ENCODE measurements at regions not wholly inside any gene's neighbourhood (a gene's known extent, or its start where the extent isn't known, plus 50 kb on each side); places are given as distances from the start of the nearest gene placed in this dataset.

DNA sequence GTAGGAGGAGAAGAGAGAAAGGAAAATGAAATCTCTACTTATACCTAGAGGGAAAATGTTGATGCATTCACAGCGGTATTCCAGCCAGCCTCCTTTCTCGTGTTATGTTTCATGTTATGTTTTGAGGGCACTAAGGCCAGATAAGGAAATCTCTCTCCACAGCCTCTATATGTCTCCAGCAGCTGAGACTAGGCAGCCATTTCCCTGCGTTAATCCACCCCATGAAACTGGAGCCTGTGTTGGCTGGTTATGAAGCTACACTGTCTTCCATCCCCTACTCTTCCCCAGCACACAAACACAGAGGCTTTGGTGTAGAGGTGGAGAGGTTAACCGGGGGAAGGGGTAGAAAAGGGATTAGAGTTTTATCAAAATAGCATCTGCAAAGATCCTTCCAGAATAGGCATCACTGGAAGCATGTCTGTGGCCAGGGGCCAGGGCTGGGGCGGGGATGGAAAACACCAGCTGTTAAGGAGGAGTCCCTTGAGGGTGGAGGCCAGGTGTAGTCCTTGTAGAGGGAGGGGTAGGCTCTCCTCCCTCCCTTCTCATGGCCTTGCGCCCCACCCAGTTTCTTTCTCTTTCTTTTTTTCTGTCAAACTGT lies 100.9 kb upstream of the TNP1 start:
- no peak overlapping the region for H3K4me3 ChIP-seq (ENCODE audit: low read depth in 1 of 2, low read length in 2 of 2)
- no peaks in the 10 kb centered on the region for H3K27me3 ChIP-seq (ENCODE audit: control insufficient read depth in 1 of 2, insufficient read depth in 2 of 2, low read length in 2 of 2)
- WGBS, 2 donors, result 83 to 87% methylated on average over 5 to 6 of the region's 6 CpGs
- no peak overlapping the region for H3K27ac ChIP-seq (ENCODE audit: low read depth in 2 of 2, low read length in 1 of 2)
- H3K9me3 ChIP-seq (ENCODE audit: control insufficient read depth in 2 of 2, insufficient read depth in 1 of 2, low read depth in 1 of 2, low read length in 1 of 2), result no peaks in the 10 kb centered on the region
- H3K4me1 ChIP-seq (ENCODE audit: control insufficient read depth in 2 of 2, insufficient read depth in 2 of 2, low read length in 1 of 2), result no peaks in the 10 kb centered on the region
- H3K36me3 ChIP-seq (ENCODE audit: control insufficient read depth in 2 of 2, insufficient read depth in 2 of 2, low read length in 1 of 2), result no peaks in the 10 kb centered on the region

DNA sequence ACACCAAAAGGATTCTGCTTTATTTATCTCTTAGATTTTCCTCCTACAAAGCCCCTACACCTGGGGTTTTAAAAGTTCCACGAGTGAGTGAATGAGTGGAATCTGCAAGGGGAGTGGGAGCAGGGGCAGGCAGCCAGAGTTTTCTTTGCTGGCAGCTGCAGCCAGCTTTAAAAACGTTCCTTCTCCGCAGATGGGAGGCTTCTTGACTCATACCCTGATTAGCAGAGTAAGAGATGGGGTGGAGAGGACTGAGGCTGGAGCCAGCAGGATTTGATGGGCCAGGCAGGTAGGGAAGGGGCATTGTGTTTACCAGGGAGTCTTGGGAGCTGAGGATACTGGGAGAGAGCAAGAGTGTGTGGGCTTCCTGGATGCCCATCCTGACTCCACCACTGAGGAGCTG lies 99.6 kb upstream of the TNP1 start:
- H3K27ac ChIP-seq (ENCODE audit: low read depth in 2 of 2, low read length in 1 of 2), result no peak overlapping the region
- WGBS, 2 donors, result 26 to 55% methylated on average over 3 of the region's 3 CpGs
- H3K27me3 ChIP-seq (ENCODE audit: control insufficient read depth in 1 of 2, insufficient read depth in 2 of 2, low read length in 2 of 2), result no peaks in the 10 kb centered on the region
- no peak overlapping the region for H3K4me3 ChIP-seq (ENCODE audit: low read depth in 1 of 2, low read length in 2 of 2)
- no peaks in the 10 kb centered on the region for H3K9me3 ChIP-seq (ENCODE audit: control insufficient read depth in 2 of 2, insufficient read depth in 1 of 2, low read depth in 1 of 2, low read length in 1 of 2)
- no peaks in the 10 kb centered on the region for H3K4me1 ChIP-seq (ENCODE audit: control insufficient read depth in 2 of 2, insufficient read depth in 2 of 2, low read length in 1 of 2)
- no peaks in the 10 kb centered on the region for H3K36me3 ChIP-seq (ENCODE audit: control insufficient read depth in 2 of 2, insufficient read depth in 2 of 2, low read length in 1 of 2)

DNA sequence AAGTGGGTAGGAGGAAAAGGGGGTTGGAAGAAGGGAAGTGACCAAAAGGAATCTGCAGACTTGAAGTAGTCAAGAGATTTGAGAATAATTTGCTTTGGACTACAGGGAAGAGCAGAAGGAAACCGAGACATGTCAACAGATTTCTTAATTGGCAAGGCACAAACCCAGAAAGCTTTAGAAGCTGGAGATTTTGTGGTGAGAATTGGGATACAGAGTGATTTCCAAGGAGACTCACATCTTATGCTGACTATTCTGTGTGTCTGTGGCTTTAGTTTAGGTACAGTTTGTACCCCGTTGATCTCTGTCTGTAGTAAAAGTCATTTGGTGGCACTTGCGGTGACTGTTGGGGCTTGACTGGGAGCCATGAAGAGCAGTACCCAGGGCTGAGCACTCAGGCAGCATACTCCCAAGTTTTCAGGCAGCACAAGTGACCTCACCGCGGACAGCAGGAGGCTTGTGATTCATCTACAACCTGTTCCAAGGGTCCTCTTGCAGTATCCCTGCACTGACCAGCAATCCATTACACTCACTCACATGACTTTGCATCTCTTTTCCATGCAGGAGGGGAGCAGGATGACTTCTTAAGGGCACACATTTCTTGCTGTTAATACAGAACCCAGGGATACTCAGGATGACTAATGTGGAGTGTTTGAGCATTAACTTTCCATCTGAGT lies 97.1 kb upstream of the TNP1 start:
- Histone ChIP-seq H3K27ac (ENCODE audit: low read depth in 2 of 2, low read length in 1 of 2) (no peak overlapping the region), H3K36me3 (ENCODE audit: control insufficient read depth in 2 of 2, insufficient read depth in 2 of 2, low read length in 1 of 2) (no peaks in the 10 kb centered on the region), H3K4me3 (ENCODE audit: low read depth in 1 of 2, low read length in 2 of 2) (no peak overlapping the region), H3K9me3 (ENCODE audit: control insufficient read depth in 2 of 2, insufficient read depth in 1 of 2, low read depth in 1 of 2, low read length in 1 of 2) (no peaks in the 10 kb centered on the region), H3K27me3 (ENCODE audit: control insufficient read depth in 1 of 2, insufficient read depth in 2 of 2, low read length in 2 of 2) (no peaks in the 10 kb centered on the region), H3K4me1 (ENCODE audit: control insufficient read depth in 2 of 2, insufficient read depth in 2 of 2, low read length in 1 of 2) (no peaks in the 10 kb centered on the region)
- WGBS, 2 donors, result 91 to 92% methylated on average over 5 of the region's 5 CpGs

DNA sequence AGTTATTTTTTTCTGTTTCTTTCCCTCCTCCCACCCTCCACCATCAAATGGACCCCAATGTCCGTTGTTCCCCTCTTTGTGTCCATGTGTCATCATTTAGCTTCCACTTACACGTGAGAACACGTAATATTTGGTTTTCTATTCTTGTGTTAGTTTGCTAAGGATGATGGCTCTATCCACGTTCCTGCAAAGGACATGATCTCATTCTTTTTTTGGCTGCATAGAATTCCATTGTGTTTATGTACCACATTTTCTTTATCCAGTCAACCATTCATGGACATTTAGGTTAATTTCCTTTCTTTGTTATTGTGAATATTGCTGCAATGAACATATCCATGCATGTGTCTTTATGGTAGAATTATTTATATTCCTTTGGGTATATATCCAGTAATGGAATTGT lies 91.3 kb upstream of the TNP1 start:
- H3K4me3 ChIP-seq (ENCODE audit: low read depth in 1 of 2, low read length in 2 of 2), result no peak overlapping the region
- H3K27me3 ChIP-seq (ENCODE audit: control insufficient read depth in 1 of 2, insufficient read depth in 2 of 2, low read length in 2 of 2), result no peaks in the 10 kb centered on the region
- H3K9me3 ChIP-seq (ENCODE audit: control insufficient read depth in 2 of 2, insufficient read depth in 1 of 2, low read depth in 1 of 2, low read length in 1 of 2), result no peaks in the 10 kb centered on the region
- no peaks in the 10 kb centered on the region for H3K36me3 ChIP-seq (ENCODE audit: control insufficient read depth in 2 of 2, insufficient read depth in 2 of 2, low read length in 1 of 2)
- H3K27ac ChIP-seq (ENCODE audit: low read depth in 2 of 2, low read length in 1 of 2), result no peak overlapping the region
- WGBS, 2 donors, result 67 to 88% methylated on average over 4 of the region's 4 CpGs
- no peaks in the 10 kb centered on the region for H3K4me1 ChIP-seq (ENCODE audit: control insufficient read depth in 2 of 2, insufficient read depth in 2 of 2, low read length in 1 of 2)

DNA sequence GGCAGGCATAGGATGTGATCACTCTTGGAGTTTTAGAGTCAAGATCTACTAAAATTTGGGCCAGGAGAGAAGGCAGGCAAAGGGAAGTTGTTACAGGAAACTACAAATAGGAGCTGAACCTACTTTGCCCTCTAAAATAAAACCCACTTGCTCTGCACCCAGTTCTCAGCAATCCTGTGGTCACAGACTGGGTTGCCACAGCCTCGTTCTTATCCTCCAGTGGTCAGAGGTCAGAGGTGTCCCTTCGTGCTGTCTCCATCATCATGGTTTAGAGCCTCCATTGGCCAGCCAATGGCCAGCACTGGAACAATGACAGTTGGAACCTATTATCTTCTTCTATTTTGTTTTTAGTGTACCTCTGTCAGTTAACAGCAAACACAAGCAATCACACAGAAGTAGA lies 90.7 kb upstream of the TNP1 start:
- 60 to 71% methylated on average over 2 of the region's 2 CpGs for WGBS, 2 donors

DNA sequence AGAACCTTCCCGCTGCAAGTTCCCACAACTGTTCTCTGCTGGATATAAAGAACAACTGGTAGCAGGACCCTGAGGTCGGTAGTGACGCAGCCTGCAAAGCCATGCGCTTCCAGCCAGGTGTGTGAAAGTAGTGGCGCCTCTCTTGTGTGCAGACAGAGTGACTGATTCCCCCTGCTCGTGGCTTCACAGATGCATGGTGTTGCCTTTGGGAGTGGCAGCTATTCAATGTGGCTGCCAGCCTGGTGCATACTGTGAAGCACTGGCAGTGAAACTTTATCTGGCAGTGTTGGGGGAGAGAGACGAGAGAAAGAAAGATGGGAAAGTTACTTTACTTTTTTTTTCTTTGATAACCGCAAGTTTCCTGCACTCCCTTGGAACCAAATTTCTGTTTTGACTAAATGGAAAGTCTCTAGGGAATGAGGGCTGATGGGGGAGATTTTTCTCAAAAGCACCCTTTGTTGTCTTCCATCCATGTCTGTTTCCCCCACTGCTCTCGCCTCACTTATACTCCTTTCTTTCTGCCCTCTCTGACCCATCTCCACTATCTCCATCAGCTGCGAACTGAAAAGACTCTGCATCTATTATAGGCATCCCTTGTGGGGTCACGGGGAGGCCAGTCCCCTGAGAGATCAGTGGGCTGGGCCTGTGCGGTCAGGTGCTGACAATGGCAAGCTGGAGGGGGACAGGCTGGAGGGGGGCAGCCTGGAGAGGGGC lies 90.0 kb upstream of the TNP1 start:
- no peaks in the 10 kb centered on the region for H3K9me3 ChIP-seq (ENCODE audit: control insufficient read depth in 2 of 2, insufficient read depth in 1 of 2, low read depth in 1 of 2, low read length in 1 of 2)
- 76 to 81% methylated on average over 12 of the region's 12 CpGs for WGBS, 2 donors
- no peak overlapping the region for H3K27ac ChIP-seq (ENCODE audit: low read depth in 2 of 2, low read length in 1 of 2)
- H3K4me1 ChIP-seq (ENCODE audit: control insufficient read depth in 2 of 2, insufficient read depth in 2 of 2, low read length in 1 of 2), result no peaks in the 10 kb centered on the region
- H3K27me3 ChIP-seq (ENCODE audit: control insufficient read depth in 1 of 2, insufficient read depth in 2 of 2, low read length in 2 of 2), result no peaks in the 10 kb centered on the region
- no peaks in the 10 kb centered on the region for H3K36me3 ChIP-seq (ENCODE audit: control insufficient read depth in 2 of 2, insufficient read depth in 2 of 2, low read length in 1 of 2)
- no peak overlapping the region for H3K4me3 ChIP-seq (ENCODE audit: low read depth in 1 of 2, low read length in 2 of 2)

More for the DNA sequence above, 90.7 kb upstream of the TNP1 start:
- Histone ChIP-seq H3K27ac (ENCODE audit: low read depth in 2 of 2, low read length in 1 of 2) (no peak overlapping the region), H3K27me3 (ENCODE audit: control insufficient read depth in 1 of 2, insufficient read depth in 2 of 2, low read length in 2 of 2) (no peaks in the 10 kb centered on the region), H3K4me1 (ENCODE audit: control insufficient read depth in 2 of 2, insufficient read depth in 2 of 2, low read length in 1 of 2) (no peaks in the 10 kb centered on the region), H3K36me3 (ENCODE audit: control insufficient read depth in 2 of 2, insufficient read depth in 2 of 2, low read length in 1 of 2) (no peaks in the 10 kb centered on the region), H3K4me3 (ENCODE audit: low read depth in 1 of 2, low read length in 2 of 2) (no peak overlapping the region), H3K9me3 (ENCODE audit: control insufficient read depth in 2 of 2, insufficient read depth in 1 of 2, low read depth in 1 of 2, low read length in 1 of 2) (no peaks in the 10 kb centered on the region)

DNA sequence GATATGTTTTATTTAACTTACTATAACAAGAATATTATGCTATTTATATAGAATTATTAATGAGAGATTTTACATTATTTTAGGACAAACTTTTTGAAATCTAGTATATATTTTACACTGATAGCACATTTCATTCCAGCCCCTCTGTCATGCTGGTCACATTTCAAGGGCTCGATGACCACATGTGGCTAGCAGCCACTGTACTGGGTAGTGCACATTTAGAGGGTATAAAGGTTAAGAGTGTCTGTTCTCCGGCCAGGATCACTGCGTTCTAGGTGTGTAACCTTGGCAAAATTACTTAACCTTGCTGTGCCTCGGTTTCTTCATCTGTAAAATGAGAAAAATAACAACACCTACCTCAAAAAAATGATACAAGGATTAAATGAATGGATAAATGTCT lies 87.2 kb upstream of the TNP1 start:
- Histone ChIP-seq H3K9me3 (ENCODE audit: control insufficient read depth in 2 of 2, insufficient read depth in 1 of 2, low read depth in 1 of 2, low read length in 1 of 2) (no peaks in the 10 kb centered on the region), H3K4me3 (ENCODE audit: low read depth in 1 of 2, low read length in 2 of 2) (no peak overlapping the region), H3K27ac (ENCODE audit: low read depth in 2 of 2, low read length in 1 of 2) (no peak overlapping the region), H3K36me3 (ENCODE audit: control insufficient read depth in 2 of 2, insufficient read depth in 2 of 2, low read length in 1 of 2) (no peaks in the 10 kb centered on the region), H3K27me3 (ENCODE audit: control insufficient read depth in 1 of 2, insufficient read depth in 2 of 2, low read length in 2 of 2) (no peaks in the 10 kb centered on the region), H3K4me1 (ENCODE audit: control insufficient read depth in 2 of 2, insufficient read depth in 2 of 2, low read length in 1 of 2) (no peaks in the 10 kb centered on the region)
- 90 to 91% methylated on average over 4 of the region's 4 CpGs for WGBS, 2 donors

DNA sequence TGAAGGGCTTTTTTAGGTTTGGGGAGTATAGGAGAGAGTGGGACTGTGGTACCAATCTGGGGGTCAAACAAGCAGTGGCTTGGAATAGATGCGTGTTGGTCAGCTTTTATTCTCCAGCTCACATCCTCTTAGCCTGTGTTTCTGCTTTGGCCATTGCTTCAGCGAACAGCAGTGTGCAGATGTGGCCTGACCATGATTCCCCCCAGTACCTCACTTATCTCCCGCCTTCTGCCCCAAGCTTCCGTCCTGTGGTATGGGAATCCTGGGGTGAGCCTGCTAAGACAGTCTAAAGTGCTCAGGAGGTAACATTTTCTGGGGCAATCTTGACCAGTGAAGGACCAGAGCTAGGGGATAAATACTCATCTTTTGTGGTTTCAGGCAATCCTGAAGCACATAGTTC lies 84.9 kb upstream of the TNP1 start:
- Histone ChIP-seq H3K27me3 (ENCODE audit: control insufficient read depth in 1 of 2, insufficient read depth in 2 of 2, low read length in 2 of 2) (no peaks in the 10 kb centered on the region), H3K36me3 (ENCODE audit: control insufficient read depth in 2 of 2, insufficient read depth in 2 of 2, low read length in 1 of 2) (no peaks in the 10 kb centered on the region), H3K9me3 (ENCODE audit: control insufficient read depth in 2 of 2, insufficient read depth in 1 of 2, low read depth in 1 of 2, low read length in 1 of 2) (no peaks in the 10 kb centered on the region), H3K4me1 (ENCODE audit: control insufficient read depth in 2 of 2, insufficient read depth in 2 of 2, low read length in 1 of 2) (no peaks in the 10 kb centered on the region), H3K4me3 (ENCODE audit: low read depth in 1 of 2, low read length in 2 of 2) (no peak overlapping the region), H3K27ac (ENCODE audit: low read depth in 2 of 2, low read length in 1 of 2) (no peak overlapping the region)
- WGBS, 2 donors, result 90 to 96% methylated on average over 4 of the region's 4 CpGs

DNA sequence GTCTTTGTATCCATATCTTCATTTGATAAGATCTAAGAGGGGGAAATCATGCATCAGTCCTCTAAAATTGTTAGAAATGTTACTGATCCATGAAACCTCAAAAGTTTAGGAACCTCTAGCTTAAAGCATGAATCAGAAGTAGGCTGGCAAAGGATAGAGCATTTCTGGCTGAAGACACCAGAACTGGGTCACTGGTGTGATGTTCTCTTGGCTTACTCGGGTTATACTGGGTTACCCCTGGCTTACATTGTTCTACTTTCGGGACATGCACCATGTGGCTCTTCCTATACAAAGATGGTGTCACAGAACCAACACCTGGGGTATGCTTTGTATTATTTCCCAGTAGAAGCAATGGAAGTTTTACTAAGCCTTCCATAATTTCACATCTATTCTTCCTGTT lies 83.2 kb upstream of the TNP1 start:
- no peaks in the 10 kb centered on the region for H3K36me3 ChIP-seq (ENCODE audit: control insufficient read depth in 2 of 2, insufficient read depth in 2 of 2, low read length in 1 of 2)
- no peaks in the 10 kb centered on the region for H3K27me3 ChIP-seq (ENCODE audit: control insufficient read depth in 1 of 2, insufficient read depth in 2 of 2, low read length in 2 of 2)
- no peak overlapping the region for H3K27ac ChIP-seq (ENCODE audit: low read depth in 2 of 2, low read length in 1 of 2)
- H3K4me1 ChIP-seq (ENCODE audit: control insufficient read depth in 2 of 2, insufficient read depth in 2 of 2, low read length in 1 of 2), result no peaks in the 10 kb centered on the region
- no peak overlapping the region for H3K4me3 ChIP-seq (ENCODE audit: low read depth in 1 of 2, low read length in 2 of 2)
- no peaks in the 10 kb centered on the region for H3K9me3 ChIP-seq (ENCODE audit: control insufficient read depth in 2 of 2, insufficient read depth in 1 of 2, low read depth in 1 of 2, low read length in 1 of 2)
- WGBS, 2 donors, result 85% methylated on average over 2 of the region's 2 CpGs

DNA sequence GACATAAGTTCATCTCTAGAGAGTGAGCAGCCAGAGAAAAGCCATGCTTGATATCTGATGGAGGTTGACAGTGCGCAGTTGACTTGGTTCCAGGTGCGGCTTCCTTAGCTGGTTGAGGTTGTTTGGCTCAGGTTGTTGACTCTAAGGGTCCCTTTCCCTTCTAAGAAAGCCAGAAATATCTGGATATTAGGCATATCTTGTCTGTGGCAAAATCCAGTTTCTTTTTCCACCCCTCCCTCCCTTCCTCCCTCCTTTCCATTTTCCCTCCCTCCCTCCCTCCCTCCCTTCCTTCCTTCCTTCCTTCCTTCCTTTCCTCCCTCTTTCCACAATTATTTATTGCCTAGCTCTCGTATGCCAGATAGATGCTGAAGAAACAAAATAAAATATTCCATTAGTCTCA lies 82.6 kb upstream of the TNP1 start:
- Histone ChIP-seq H3K27me3 (ENCODE audit: control insufficient read depth in 1 of 2, insufficient read depth in 2 of 2, low read length in 2 of 2) (no peaks in the 10 kb centered on the region), H3K27ac (ENCODE audit: low read depth in 2 of 2, low read length in 1 of 2) (no peak overlapping the region), H3K36me3 (ENCODE audit: control insufficient read depth in 2 of 2, insufficient read depth in 2 of 2, low read length in 1 of 2) (no peaks in the 10 kb centered on the region), H3K4me1 (ENCODE audit: control insufficient read depth in 2 of 2, insufficient read depth in 2 of 2, low read length in 1 of 2) (no peaks in the 10 kb centered on the region), H3K9me3 (ENCODE audit: control insufficient read depth in 2 of 2, insufficient read depth in 1 of 2, low read depth in 1 of 2, low read length in 1 of 2) (no peaks in the 10 kb centered on the region), H3K4me3 (ENCODE audit: low read depth in 1 of 2, low read length in 2 of 2) (no peak overlapping the region)
- 90% methylated on average over 3 of the region's 3 CpGs for WGBS, 2 donors
